ENCODE measurements at regions not wholly inside any gene's neighbourhood (a gene's known extent, or its start where the extent isn't known, plus 50 kb on each side); places are given as distances from the start of the nearest gene placed in this dataset.

DNA sequence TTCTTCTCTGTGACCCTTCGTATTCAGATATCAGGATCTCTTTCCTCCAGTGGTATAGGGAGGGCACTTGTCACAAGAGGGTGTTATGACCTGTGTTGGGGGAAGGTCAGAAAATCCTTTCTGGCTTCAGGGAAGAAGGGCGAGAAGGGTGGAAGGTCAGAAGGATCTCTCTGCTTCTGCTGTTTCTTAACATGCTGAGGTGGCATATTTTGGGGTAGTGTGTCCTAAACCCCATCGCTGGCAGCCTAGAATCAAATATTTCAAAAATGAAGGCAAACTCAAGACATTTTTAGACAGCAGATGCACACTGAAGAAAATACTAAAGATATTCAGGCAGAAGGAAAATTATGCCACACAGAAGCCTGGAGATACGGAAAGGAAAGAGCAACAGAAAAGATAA is 207.6 kb downstream of the TM2D1 start:
- TF ChIP-seq, protein P1, sequence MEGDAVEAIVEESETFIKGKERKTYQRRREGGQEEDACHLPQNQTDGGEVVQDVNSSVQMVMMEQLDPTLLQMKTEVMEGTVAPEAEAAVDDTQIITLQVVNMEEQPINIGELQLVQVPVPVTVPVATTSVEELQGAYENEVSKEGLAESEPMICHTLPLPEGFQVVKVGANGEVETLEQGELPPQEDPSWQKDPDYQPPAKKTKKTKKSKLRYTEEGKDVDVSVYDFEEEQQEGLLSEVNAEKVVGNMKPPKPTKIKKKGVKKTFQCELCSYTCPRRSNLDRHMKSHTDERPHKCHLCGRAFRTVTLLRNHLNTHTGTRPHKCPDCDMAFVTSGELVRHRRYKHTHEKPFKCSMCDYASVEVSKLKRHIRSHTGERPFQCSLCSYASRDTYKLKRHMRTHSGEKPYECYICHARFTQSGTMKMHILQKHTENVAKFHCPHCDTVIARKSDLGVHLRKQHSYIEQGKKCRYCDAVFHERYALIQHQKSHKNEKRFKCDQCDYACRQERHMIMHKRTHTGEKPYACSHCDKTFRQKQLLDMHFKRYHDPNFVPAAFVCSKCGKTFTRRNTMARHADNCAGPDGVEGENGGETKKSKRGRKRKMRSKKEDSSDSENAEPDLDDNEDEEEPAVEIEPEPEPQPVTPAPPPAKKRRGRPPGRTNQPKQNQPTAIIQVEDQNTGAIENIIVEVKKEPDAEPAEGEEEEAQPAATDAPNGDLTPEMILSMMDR (conservative IDR thresholded peaks at IDR 0.05; ENCODE audit: low read depth, low read length): no peak

DNA sequence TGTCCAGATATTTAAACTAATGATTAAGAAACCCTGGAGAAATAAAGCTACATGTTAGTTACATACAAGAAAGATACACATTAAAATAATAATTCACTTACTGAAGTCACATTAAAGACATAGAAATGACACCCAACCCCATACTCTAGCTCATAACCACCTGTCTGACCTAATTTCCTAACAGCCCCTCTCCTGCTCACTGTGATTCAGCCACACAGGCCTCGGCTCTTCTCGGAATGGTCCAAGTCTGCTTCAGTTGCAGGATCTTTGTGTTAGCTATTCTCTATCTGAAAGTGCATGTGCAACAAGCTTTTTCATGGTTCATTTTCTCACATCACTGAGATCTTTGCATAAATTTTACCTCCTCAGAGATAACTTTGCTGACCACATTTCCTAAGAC is 209.8 kb downstream of the TM2D1 start:
- DNase-seq (ENCODE audit: low read depth): no peak
- TF ChIP-seq, protein P1 (conservative IDR thresholded peaks at IDR 0.05; ENCODE audit: low read depth, low read length): no peak
- H3K4me3 ChIP-seq (ENCODE audit: low read length): no peak overlapping the region

More for the DNA sequence above, 207.6 kb downstream of the TM2D1 start:
- H3K4me3 ChIP-seq (ENCODE audit: low read length): no peak overlapping the region
- no peak for DNase-seq (ENCODE audit: low read depth)
